ENCODE measurements at regions not wholly inside any gene's neighbourhood (a gene's known extent, or its start where the extent isn't known, plus 50 kb on each side); places are given as distances from the start of the nearest gene placed in this dataset.

DNA sequence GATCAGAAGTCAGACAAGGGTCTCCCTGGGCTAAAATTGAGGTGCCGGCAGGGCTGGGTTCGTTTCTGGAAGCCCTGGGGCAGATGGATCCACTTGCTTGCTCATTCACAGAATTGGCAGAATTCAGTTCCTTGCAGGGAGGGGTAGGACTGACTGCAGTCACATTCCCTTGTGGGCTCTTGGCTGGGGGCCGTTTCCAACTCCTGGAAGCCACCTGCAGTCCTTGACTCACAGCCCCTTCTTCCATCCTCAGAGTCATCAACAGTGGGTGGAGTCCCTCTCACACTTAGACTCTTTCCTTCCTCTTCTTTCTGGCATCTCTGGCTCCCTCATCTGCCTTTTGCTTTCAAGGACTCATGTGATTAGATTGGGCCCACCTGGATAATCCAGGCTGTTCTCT lies 54.6 kb upstream of the NANOS1 start:
- no peaks in the 10 kb centered on the region for H3K27me3 ChIP-seq (replicated peaks in 1 of 4; ENCODE audit: control insufficient read depth in 3 of 4, extremely low read depth in 1 of 4, insufficient read depth in 3 of 4, low read length in 3 of 4)
- DNase-seq (ENCODE audit: low read depth in 1 of 2, low spot score in 2 of 2), result no peak
- no peak overlapping the region for H4K8ac ChIP-seq (ENCODE audit: extremely low read depth, insufficient read depth, low read length)
- no peak overlapping the region for H2BK12ac ChIP-seq (ENCODE audit: low read depth, low read length)
- H4K20me1 ChIP-seq (replicated peaks in 1 of 2; ENCODE audit: control insufficient read depth in 1 of 2, insufficient read depth in 2 of 2, low read length in 2 of 2), result no peaks in the 10 kb centered on the region
- ChIA-PET CTCF (ENCODE audit: partially characterized antibody) (no interaction called here), POLR2A (ENCODE audit: partially characterized antibody) (interaction anchor here (0.6 kb wide), 1 partner anchor 54 kb away, joined by 4 read pairs; no protein-coding TSS in a partner anchor)
- H3K14ac ChIP-seq (ENCODE audit: insufficient read length), result no peak overlapping the region
- no peak overlapping the region for H4K5ac ChIP-seq (ENCODE audit: insufficient read length, low read depth, low read length)
- no peak overlapping the region for H4K91ac ChIP-seq (replicated peaks; ENCODE audit: insufficient read length, low read length)
- H2BK15ac ChIP-seq (ENCODE audit: low read length), result no peak overlapping the region
- no peak overlapping the region for H3K4ac ChIP-seq (replicated peaks; ENCODE audit: insufficient read length, low read depth, low read length)
- no peak overlapping the region for H3K4me2 ChIP-seq (ENCODE audit: insufficient read depth in 1 of 2, low read depth in 2 of 2, low read length in 2 of 2)
- no peaks in the 10 kb centered on the region for H3K79me1 ChIP-seq (ENCODE audit: low read depth, low read length)
- H2BK5ac ChIP-seq (ENCODE audit: low read depth, low read length), result no peak overlapping the region
- no peaks in the 10 kb centered on the region for H3K79me2 ChIP-seq (ENCODE audit: control insufficient read depth in 1 of 2, insufficient read depth in 2 of 2, low read length in 2 of 2)
- H2BK20ac ChIP-seq (ENCODE audit: low read length), result no peak overlapping the region
- no peak overlapping the region for H2AK5ac ChIP-seq (ENCODE audit: low read depth, low read length)
- FAIRE-seq, result no peak
- H3K9ac ChIP-seq (replicated peaks in 1 of 4; ENCODE audit: extremely low read depth in 1 of 4, low read depth in 3 of 4, low read length in 3 of 4), result no peak overlapping the region
- no peaks in the 10 kb centered on the region for H3K23me2 ChIP-seq (ENCODE audit: low read depth, low read length)
- H2BK120ac ChIP-seq (replicated peaks; ENCODE audit: low read depth, low read length), result no peak overlapping the region
- no peaks in the 10 kb centered on the region for H3K36me3 ChIP-seq (ENCODE audit: control insufficient read depth in 2 of 4, insufficient read depth in 4 of 4, low read length in 3 of 4)
- H2AFZ ChIP-seq (ENCODE audit: low read length), result no peak overlapping the region
- no peak overlapping the region for H3K18ac ChIP-seq (ENCODE audit: extremely low read depth, low read length)
- H3K4me1 ChIP-seq (replicated peaks in 1 of 4; ENCODE audit: control insufficient read depth in 3 of 4, insufficient read depth in 4 of 4, low read length in 3 of 4), result no peaks in the 10 kb centered on the region
- peaks cover 0 to 5% of the 10 kb centered on the region in 2 experiments; a peak in 1 of 4 replicates for H3K9me3 ChIP-seq (ENCODE audit: insufficient read depth in 2 of 2, low read depth in 1 of 2, low read length in 1 of 2)
- no peak overlapping the region for H3K23ac ChIP-seq (ENCODE audit: insufficient read length)
- no peak overlapping the region for H3K4me3 ChIP-seq (ENCODE audit: extremely low read depth in 1 of 4, insufficient read depth in 2 of 4, low read depth in 3 of 4, low read length in 4 of 4)
- 90% methylated on average over 3 of the region's 3 CpGs; no CpG with 5 or more reads in 1 of the 2 experiments for WGBS, 2 experiments (ENCODE audit: extremely low coverage in 1 of 2, insufficient coverage in 1 of 2, insufficient read length in 1 of 2, insufficient replicate concordance in 2 of 2, low coverage in 1 of 2, low lambda C conversion rate in 2 of 2, missing lambda C conversion rate in 1 of 2)
- no peak overlapping the region for H3K27ac ChIP-seq (ENCODE audit: low read depth, low read length)
- no peak overlapping the region for H3K56ac ChIP-seq (replicated peaks; ENCODE audit: insufficient read length, low read depth, low read length)
- no peak for TF ChIP-seq TCF12 (IDR thresholded peaks at IDR 0.05; ENCODE audit: low read depth, low read length)
- no peak for TF ChIP-seq RNF2 (IDR thresholded peaks at IDR 0.05; ENCODE audit: borderline replicate concordance, low read depth, low read length, missing control alignments, poor library complexity, severe bottlenecking)

Data from H1 (cell line).